ENCODE measurements at regions not wholly inside any gene's neighbourhood (a gene's known extent, or its start where the extent isn't known, plus 50 kb on each side); places are given as distances from the start of the nearest gene placed in this dataset.
"Not testable (repeated sequence)": the region's sequence is repeated elsewhere in the genome, so short reads cannot be mapped to it uniquely, and the experiment has no call there.

DNA sequence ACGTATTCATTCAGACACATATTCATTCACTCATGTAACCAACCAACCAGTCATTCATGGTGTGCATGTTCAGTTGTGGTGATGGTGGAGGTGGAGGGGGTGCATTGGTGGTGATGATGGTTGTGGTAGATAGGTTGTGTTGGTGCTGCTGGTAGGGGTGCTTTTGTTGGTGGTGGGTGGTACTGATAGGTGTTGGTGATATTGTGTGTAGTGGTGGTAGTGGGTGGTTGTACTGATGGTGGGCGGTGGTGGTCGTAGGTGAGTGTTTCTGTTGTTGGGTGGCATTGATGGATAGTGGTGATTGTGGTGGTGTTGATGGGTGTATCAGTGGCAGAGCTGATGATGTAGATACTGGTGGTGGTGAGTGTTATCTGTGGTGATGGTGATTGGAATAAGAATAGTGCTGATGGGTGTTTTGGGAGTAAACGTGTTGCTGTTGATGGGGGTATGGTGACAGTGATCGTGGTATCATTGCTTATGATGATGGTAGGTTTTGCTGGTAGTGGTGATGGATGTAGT lies 59.8 kb upstream of the SHB start:
- H3K27me3 Mint-ChIP-seq: peaks cover 4% of the 10 kb centered on the region
- H3K36me3 Mint-ChIP-seq (ENCODE audit: low read depth): no peaks in the 10 kb centered on the region
- DNase-seq (no peak), ATAC-seq (no peak)
- POLR2A ChIA-PET: no interaction called here
- H3K4me1 Mint-ChIP-seq (ENCODE audit: low read depth): no peaks in the 10 kb centered on the region
- H3K4me3 Mint-ChIP-seq: no peak overlapping the region
- intact Hi-C loops (cut with micrococcal nuclease): no loop called here
- no peak for TF ChIP-seq CTCF (IDR thresholded peaks at IDR 0.05)
- CTCF ChIA-PET: no interaction called here
- H3K9me3 Mint-ChIP-seq: no peaks in the 10 kb centered on the region
- no peak overlapping the region for H3K27ac Mint-ChIP-seq

GRCh38 chr9:38127271-38127839 lies 58.3 kb upstream of the SHB start:
- TF ChIP-seq CTCF (IDR thresholded peaks at IDR 0.05): no peak
- ChIA-PET POLR2A (no interaction called here), CTCF (no interaction called here)
- intact Hi-C loops (cut with micrococcal nuclease): no loop called here
- ATAC-seq: peak; percentile 49
- Mint-ChIP-seq H3K4me1 (ENCODE audit: low read depth) (no peaks in the 10 kb centered on the region), H3K27me3 (peaks cover 4% of the 10 kb centered on the region), H3K4me3 (no peak overlapping the region), H3K36me3 (ENCODE audit: low read depth) (no peaks in the 10 kb centered on the region), H3K27ac (no peak overlapping the region), H3K9me3 (no peaks in the 10 kb centered on the region)
- DNase-seq: peak; percentile 11

GRCh38 chr9:38126730-38127129 lies 57.7 kb upstream of the SHB start:
- CTCF ChIA-PET: interaction anchor here (0.8 kb wide), 1 partner anchor 33 kb away, joined by 3 read pairs; no protein-coding TSS in a partner anchor
- H3K27me3 Mint-ChIP-seq: peaks cover 4% of the 10 kb centered on the region
- no peak overlapping the region for H3K27ac Mint-ChIP-seq
- POLR2A ChIA-PET: no interaction called here
- no peaks in the 10 kb centered on the region for H3K9me3 Mint-ChIP-seq
- no peaks in the 10 kb centered on the region for H3K36me3 Mint-ChIP-seq (ENCODE audit: low read depth)
- DNase-seq (no peak), ATAC-seq (no peak)
- intact Hi-C loops (cut with micrococcal nuclease): no loop called here
- TF ChIP-seq CTCF (IDR thresholded peaks at IDR 0.05): no peak
- no peaks in the 10 kb centered on the region for H3K4me1 Mint-ChIP-seq (ENCODE audit: low read depth)
- H3K4me3 Mint-ChIP-seq: no peak overlapping the region

DNA sequence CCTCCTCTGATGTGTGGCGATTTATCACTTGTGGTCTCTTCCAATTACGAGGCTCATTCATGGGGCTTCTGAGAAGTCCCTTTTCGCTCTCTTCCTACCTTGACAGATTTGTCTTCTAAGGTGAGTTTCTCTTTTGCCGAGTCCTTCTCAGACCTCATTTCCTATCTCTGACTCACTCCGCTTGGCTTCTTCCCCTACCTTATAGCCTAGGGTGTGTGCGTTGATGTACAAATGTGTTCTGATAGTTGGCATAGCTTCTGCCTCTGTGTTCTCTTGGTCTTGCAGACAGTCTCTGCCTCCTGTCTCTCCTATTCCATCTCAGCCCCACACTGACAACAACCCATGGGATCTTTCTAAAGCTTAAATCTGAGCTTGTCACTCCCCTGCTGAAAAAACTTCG lies 56.9 kb upstream of the SHB start:
- no peaks in the 10 kb centered on the region for H3K4me1 Mint-ChIP-seq (ENCODE audit: low read depth)
- H3K27ac Mint-ChIP-seq: no peak overlapping the region
- H3K9me3 Mint-ChIP-seq: no peaks in the 10 kb centered on the region
- intact Hi-C loops (cut with micrococcal nuclease): no loop called here
- DNase-seq (no peak), ATAC-seq (no peak)
- no peak overlapping the region for H3K4me3 Mint-ChIP-seq
- ChIA-PET CTCF (interaction anchor here (0.8 kb wide), 1 partner anchor 34 kb away, joined by 3 read pairs; no protein-coding TSS in a partner anchor), POLR2A (no interaction called here)
- TF ChIP-seq CTCF (IDR thresholded peaks at IDR 0.05): no peak
- peaks cover 4% of the 10 kb centered on the region for H3K27me3 Mint-ChIP-seq
- H3K36me3 Mint-ChIP-seq (ENCODE audit: low read depth): no peaks in the 10 kb centered on the region

DNA sequence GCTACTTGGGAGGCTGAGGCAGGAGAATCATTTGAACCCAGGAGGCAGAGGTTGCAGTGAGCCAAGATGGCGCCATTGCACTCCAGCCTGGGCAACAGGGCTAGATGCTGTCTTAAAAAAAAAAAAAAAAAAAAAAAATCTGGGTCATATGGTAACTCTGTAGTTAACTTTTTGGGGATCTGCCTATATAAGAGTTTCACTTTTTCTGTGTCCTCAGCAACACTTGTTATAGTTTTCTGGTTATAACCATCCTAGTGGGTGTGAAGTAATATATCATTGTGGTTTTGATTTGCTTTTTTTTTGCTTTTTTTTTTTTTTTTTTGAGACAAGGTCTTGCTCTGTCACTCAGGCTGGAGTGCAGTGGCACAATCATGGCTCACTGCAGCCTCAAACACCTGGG lies 54.3 kb upstream of the SHB start:
- H3K4me3 Mint-ChIP-seq; ATAC-seq; H3K9me3 Mint-ChIP-seq; CTCF ChIA-PET; H3K4me1 Mint-ChIP-seq (ENCODE audit: low read depth); POLR2A ChIA-PET; H3K36me3 Mint-ChIP-seq (ENCODE audit: low read depth); DNase-seq; intact Hi-C loops (cut with micrococcal nuclease); H3K27me3 Mint-ChIP-seq; H3K27ac Mint-ChIP-seq: not testable (repeated sequence)
